ENCODE measurements at regions not wholly inside any gene's neighbourhood (a gene's known extent, or its start where the extent isn't known, plus 50 kb on each side); places are given as distances from the start of the nearest gene placed in this dataset.

- no peak for DNase-seq
Observed at GRCh38 chr11:116466801-116467200, 306.0 kb downstream of the BUD13 start.

- no peak for DNase-seq
Observed at GRCh38 chr11:116466191-116466590, 306.6 kb downstream of the BUD13 start.

GRCh38 chr11:116465056-116465455, 307.7 kb downstream of the BUD13 start:
- no peak for DNase-seq

GRCh38 chr11:116461789-116462188, 311.0 kb downstream of the BUD13 start:
- DNase-seq = no peak

- no peak for DNase-seq
Observed at GRCh38 chr11:116460156-116460920, 312.4 kb downstream of the BUD13 start.

- no peak for DNase-seq
Observed at GRCh38 chr11:116459185-116460045, 313.4 kb downstream of the BUD13 start.

GRCh38 chr11:116458546-116458945, 314.2 kb downstream of the BUD13 start:
- no peak for DNase-seq

- no peak for DNase-seq
Observed at GRCh38 chr11:116457336-116458007, 315.3 kb downstream of the BUD13 start.

- no peak for DNase-seq
Observed at GRCh38 chr11:116454951-116455350, 317.8 kb downstream of the BUD13 start.

- DNase-seq = no peak
Observed at GRCh38 chr11:116454020-116454645, 318.7 kb downstream of the BUD13 start.

GRCh38 chr11:116452461-116452860, 320.3 kb downstream of the BUD13 start:
- DNase-seq = no peak

GRCh38 chr11:116449522-116449921, 323.3 kb downstream of the BUD13 start:
- no peak for DNase-seq

GRCh38 chr11:116446048-116446941, 326.5 kb downstream of the BUD13 start:
- no peak for DNase-seq

- DNase-seq = no peak
Observed at GRCh38 chr11:116445108-116446047, 327.4 kb downstream of the BUD13 start.

GRCh38 chr11:116442238-116442752, 330.5 kb downstream of the BUD13 start:
- DNase-seq = no peak

GRCh38 chr11:116439361-116439677, 333.5 kb downstream of the BUD13 start:
- no peak for DNase-seq

- DNase-seq = no peak
Observed at GRCh38 chr11:116438651-116439360, 334.0 kb downstream of the BUD13 start.

- DNase-seq = no peak
Observed at GRCh38 chr11:116434986-116435385, 337.8 kb downstream of the BUD13 start.

GRCh38 chr11:116432301-116432700, 340.5 kb downstream of the BUD13 start:
- no peak for DNase-seq

- no peak for DNase-seq
Observed at GRCh38 chr11:116431842-116432241, 340.9 kb downstream of the BUD13 start.
